NCI-H460 (cell line): ENCODE measurements at regions not wholly inside any gene's neighbourhood (a gene's known extent, or its start where the extent isn't known, plus 50 kb on each side); places are given as distances from the start of the nearest gene placed in this dataset.
A peak's percentile ranks its signal among the peaks of the same experiment; 100 is the strongest.

ENCODE experiments used
- DNase-seq: peaks from one replicate; pipeline ENCODE4 v3.0.0-alpha.2; 2016; ENCODE audit warnings: low read depth; ENCODE audit errors: extremely low read depth

DNA sequence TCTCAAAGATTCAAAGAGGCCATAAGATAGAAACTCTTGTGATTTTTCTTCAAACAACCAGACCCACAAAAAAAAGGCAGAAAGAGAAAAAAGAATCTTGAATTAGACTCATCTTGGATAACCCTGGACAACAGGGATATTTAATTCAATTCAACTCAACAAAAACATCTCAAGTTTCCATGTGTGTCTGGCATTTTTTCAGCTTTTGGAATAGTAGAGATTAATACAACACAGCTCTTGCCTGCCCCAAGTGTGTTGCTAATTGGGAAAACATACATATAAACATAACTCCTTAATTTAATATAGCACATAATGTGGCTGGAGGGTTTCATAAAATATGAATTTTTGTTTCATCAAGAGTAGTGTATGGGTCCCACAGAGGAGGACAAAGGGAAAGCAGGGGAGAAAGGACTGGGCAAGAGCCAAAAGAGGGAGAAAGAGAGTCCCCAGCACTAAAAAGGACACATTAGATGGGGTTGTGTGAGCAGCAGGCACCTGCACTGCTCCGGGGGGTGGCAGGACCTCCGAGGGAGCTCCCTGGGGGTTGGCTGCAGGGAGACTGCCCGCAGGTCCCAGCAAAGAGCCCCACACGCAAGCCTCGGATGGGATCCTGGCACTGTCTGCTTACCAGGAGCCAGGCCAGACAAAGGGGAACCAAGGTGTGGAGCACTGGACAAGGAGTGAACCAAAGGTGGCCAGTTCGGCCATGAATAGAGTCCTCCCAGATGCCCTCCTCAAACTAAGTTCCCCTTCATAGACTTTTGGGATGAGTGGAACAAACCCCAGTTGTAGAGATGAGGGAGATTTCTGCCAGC lies 65.6 kb upstream of the TMEM72 start:
- DNase-seq, result no peak

DNA sequence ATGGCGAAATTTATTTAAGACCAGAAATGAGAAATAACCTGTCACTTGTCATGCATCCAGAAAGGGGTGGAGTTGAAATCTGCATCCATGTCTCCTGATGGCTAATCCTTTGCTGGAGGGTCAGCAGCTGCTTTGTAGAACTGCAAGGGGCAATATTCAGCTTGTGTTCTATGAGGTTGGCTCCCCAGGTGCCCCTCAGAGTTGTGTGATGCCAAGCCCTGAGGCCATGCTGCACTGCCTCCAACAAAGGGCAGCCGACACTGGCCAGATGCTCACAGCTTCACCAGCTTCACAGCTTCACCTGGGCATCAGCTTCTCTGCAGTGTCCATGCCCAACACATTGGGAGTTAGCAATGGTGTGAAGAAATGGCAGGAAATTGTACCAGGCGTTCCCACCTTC lies 64.0 kb upstream of the TMEM72 start:
- no peak for DNase-seq

DNA sequence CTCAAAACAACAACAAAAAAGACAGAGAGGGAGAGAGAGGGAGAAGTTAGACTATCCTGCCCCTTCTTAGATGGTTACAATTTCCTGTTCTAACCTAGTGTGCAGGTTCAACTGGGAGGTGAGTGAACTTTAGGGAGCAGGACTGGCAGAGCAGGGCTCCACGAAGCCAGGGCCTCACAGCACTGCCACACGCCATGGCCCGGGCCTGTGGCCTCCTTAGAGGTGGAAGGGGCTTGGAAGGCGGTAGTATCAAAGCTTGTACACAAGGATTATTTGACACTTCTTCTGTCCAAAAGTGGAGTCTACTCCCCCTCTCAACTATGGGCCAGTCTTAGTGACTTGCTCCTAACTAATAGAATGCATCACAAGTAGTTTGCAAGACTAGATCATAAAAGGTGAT lies 62.9 kb upstream of the TMEM72 start:
- no peak for DNase-seq

DNA sequence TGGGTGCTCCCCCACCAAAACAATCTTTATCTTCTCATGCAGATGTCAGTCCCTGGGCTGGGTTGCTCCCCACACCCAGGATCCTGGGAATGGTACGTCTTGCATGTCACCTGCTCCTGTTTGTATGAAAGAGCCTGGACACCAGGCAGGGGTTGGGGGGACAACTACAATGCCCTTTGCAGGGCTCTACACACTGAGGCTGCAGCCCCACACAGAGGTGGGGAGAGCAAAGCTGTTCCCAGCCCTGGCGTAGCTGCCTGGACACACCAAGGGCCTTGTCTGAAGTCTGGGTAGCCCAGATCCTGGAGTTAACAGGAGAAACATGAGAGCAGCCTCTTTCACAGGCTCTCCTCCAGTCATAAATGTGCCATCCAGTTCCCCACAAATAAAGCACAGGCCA lies 61.2 kb upstream of the TMEM72 start:
- DNase-seq, result no peak

DNA sequence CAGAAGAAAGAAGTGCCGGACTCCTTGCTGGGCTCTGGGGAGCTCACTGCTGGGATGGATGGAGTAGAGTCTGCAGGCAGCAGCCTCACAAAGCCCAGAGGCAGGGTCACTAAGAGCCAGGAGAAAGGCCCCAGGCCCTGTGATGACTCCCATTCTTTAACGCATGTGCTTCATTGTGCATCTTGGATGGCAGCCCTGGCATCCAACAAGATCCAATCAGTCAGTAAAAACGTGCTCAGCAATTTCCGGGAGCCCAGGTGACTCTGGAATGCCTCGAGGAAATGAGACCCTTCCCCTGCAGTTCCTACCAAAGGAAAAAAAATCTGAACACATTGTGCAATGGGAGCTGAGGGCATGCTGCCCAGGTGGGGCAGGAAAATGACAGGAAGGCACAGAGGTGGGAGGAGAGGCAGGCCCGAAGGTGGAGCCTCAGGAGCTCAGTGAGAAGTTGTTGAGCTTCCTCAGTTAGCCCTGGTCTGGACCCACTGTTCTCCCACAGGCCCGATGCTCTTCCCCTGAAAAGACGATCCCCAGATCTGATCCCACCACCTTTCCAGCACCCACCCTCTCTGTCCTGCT lies 60.7 kb upstream of the TMEM72 start:
- DNase-seq, result no peak

GRCh38 chr10:44851413-44851812 lies 59.7 kb upstream of the TMEM72 start:
- no peak for DNase-seq

DNA sequence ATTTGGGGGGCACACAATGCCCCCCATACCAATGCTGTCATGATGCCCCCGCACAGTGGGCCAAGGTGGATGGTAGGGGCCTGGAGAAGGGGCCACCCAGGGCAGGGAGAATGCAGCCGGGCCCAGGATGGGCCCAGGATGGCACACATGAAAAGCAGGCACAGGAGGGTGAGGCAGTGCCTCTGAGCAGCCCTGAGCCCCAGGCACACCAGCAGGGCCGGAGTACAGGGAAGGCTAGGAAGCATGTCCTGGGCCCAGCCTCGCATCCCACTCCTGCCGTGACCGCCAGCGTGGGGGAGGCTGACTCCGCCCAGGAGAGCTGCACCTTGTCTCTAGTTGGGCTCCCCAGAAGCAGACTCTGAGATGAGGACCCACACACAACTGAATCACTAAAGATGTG lies 59.3 kb upstream of the TMEM72 start:
- no peak for DNase-seq

DNA sequence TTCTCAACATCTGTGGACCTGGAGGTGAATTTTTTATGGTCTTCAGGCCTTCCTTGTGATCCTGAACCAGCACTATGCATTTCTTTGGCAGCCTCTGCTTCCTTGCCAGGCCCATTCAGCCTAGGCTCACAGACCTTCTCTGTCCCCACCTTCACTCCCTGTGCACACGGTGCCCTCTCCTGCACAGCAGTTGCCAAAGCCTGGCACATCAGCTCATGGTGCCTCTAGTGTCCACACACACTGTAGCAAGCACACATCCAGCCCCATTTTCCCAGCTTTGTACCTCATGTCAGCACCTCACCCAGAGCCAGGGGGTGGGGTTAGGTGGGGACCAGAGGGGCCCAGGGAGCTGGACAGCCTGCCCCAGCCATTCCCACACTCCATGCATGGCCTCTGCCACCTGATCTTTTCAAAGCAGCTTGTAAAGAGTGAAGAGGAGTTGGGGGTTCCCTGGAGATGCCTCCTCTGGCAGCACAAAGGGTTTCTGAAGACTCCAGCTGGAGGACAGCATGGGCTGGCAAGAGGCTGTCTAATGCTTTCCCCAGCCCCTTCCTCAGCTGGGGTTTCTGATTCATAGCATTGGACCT lies 57.9 kb upstream of the TMEM72 start:
- no peak for DNase-seq

- no peak for DNase-seq
These were observed 57.3 kb upstream of the TMEM72 start for GRCh38 chr10:44853796-44854195.

GRCh38 chr10:44854693-44855350 lies 56.3 kb upstream of the TMEM72 start:
- no peak for DNase-seq

GRCh38 chr10:44856696-44857095 lies 54.4 kb upstream of the TMEM72 start:
- DNase-seq, result no peak

DNA sequence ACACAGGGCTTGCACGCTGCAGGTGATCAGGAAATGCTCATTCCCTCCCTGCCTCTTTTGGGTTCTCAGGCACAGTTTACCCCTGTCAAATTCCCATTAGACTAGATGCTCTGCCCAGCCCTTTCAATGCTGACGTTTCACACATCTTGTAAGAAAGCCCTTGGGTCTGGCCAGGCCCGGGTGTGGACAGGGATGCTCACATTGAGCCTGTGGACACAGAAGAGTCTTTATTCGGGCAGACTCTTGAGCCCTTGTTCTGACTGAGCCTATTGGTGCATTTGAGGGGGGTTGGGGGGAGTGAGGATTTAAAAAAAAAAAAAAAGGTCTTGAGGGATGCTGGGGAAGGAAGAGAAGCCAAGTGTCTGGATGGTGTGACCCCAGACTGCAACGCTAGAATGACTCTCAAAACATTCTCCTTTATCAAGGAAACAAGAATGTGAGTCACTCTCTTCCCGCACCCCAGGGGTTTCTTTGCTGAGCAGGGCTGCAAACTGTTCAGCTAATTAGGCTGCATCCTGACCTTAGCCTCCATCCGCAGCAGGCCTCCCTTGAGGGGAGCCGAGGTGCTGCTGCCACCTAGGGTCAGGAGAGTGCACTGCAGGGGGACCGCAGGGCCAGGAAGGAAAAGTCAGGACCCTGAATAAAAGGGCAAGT lies 53.6 kb upstream of the TMEM72 start:
- peak; percentile 26 for DNase-seq

DNA sequence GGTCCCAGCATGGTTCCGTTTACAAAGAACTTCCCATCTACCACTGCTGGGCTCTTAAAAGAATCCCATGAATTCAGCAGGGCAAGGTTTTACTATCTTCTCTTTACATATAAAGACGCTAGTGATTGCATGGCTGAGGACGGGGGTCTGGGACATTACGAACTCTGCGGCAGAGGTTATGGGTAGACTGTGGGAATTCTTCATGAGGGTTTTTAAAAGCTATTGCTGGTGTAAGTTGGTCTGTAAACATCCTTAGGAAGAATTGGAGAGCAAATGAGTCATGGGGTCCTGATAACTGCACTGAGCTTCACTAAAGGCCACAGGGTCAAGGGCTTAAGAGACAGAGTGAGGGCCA lies 53.1 kb upstream of the TMEM72 start:
- no peak for DNase-seq

DNA sequence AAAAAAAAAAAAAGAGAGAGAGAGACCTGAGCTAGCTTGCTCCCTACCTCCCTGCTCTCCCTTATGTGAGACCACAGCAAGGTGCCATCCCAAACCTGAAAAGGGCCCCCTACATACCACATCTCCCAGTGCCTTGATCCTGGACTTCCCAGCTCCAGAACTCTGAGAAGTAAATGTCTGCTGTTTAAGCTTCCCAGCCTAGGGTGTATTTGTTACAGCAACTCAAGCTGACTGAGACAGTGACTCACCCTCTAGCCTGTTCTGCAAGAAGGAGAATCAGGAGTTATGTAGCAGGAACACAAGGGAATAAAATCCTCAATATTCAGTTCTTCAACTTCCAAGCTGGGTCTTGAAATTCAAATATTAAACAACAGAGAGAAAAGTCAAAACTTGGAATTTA lies 52.1 kb upstream of the TMEM72 start:
- no peak for DNase-seq

- no peak for DNase-seq
These were observed 51.4 kb upstream of the TMEM72 start for GRCh38 chr10:44859546-44860285.

DNA sequence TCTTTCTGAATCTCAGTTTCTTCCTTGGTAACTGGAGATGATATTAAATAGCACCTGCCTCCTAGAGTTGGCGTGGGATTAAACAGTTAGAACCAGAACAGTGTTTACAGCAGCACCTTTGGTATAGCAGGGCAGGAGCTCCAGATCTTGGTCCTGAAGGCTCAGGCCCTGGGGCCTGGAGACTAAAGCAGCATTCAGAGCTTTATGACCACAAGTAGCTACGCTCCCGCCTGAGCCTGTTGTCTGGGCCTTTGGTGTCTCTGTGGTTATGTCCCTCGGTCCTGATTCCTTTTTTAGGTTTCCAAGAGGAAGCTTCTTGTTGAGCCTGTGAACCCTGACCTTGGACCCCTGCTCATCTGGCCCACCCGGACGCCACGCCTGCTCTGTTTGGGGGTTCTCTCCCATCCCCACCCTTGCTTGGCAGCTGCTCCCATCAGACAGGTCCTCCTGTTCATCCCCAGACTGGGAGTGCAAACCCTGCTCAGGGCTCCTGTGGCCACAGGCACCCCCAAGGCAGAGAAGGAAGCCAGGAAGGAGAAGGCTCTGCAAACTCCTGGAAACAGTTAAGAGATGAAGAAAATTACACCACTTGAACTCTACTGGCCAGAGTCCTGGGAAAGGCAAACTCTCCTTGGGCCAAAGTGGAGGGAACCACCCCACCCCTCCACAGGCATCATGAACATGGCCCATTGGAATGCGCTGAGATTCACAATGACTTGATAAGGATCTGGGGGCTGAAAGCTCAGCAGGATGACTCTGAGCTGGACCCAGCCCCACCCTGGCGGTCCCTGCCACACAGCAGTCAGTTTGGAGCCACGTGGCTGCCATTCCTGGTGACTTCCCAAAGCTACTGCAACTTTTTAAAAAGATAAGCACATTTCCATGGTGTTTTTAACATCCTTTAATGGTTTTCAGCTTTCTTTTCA lies 50.1 kb upstream of the TMEM72 start:
- DNase-seq, result no peak
